Activated B cell treated with CpG ODN at 0.5 μM for 24 hours (primary cell): ENCODE measurements at regions not wholly inside any gene's neighbourhood (a gene's known extent, or its start where the extent isn't known, plus 50 kb on each side); places are given as distances from the start of the nearest gene placed in this dataset.

Experiments used
- ATAC-seq: fragments of 200-7000 bp; cut with Tn5 transposase; one replicate; pipeline ENCODE4 v1.10.0; 2021; ENCODE audit warnings: low read depth, mild to moderate bottlenecking, moderate library complexity
- CTCF ChIA-PET: fragments of 350-600 bp; sonication (Branson Sonifier 250); formaldehyde crosslinking; loops from one replicate; lab custom pipeline; 2021; ENCODE audit warnings: antibody characterized with exemption; lab: Charles Lee
- POLR2A ChIA-PET: fragments of 350-600 bp; sonication (Branson Sonifier 250); formaldehyde crosslinking; loops from one replicate; lab custom pipeline; 2021; ENCODE audit warnings: antibody characterized with exemption; lab: Charles Lee
- DNase-seq: peaks from one replicate; pipeline ENCODE4 v3.0.0; 2022
- H3K27ac Mint-ChIP-seq: one replicate; pipeline ENCODE4 v1.8.0; 2020; ENCODE audit warnings: mixed read lengths
- H3K27me3 Mint-ChIP-seq: one replicate; pipeline ENCODE4 v1.8.0; 2021; ENCODE audit warnings: mixed read lengths
- H3K36me3 Mint-ChIP-seq: one replicate; pipeline ENCODE4 v1.8.0; 2021; ENCODE audit warnings: low read depth, mixed read lengths
- H3K4me1 Mint-ChIP-seq: one replicate; pipeline ENCODE4 v1.8.0; 2021; ENCODE audit warnings: mixed read lengths
- H3K4me3 Mint-ChIP-seq: one replicate; pipeline ENCODE4 v1.8.0; 2020; ENCODE audit warnings: mild to moderate bottlenecking, mixed read lengths
- H3K9me3 Mint-ChIP-seq: one replicate; pipeline ENCODE4 v1.8.0; 2020; ENCODE audit warnings: mixed read lengths
- intact Hi-C: fragments of 100-400 bp; cut with micrococcal nuclease; formaldehyde crosslinking; loops from one replicate; pipeline ENCODE4 v1.15.1; 2024
- TF ChIP-seq, protein P1 (sequence below): fragments of 200-600 bp; IDR thresholded peaks from one replicate; pipeline ENCODE4 v1.8.0; 2022; ENCODE audit warnings: antibody characterized with exemption, mild to moderate bottlenecking

DNA sequence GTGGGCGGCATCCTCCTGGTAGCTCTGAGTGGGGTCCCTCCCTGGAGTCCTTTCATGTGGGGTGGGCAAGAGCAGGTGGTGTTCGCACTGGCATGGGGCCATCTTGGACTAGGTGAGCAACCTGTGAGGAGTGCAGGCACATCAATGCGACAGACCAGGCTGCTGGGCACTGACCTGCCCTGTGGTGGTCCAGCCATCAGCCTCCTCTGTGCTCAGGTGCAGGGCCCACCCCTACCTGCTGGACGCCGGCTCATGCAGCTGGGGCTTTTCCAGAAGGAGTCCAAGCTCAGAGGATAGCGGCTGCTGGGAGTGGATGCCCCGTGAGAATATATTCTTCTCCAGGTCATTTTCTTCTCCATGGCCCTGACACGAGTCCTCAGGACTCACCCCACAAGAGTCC is 424.4 kb downstream of the GLRX3 start:
- POLR2A ChIA-PET = no interaction called here
- no peaks in the 10 kb centered on the region for H3K27me3 Mint-ChIP-seq

GRCh38 chr10:130561681-130562080 is 425.5 kb downstream of the GLRX3 start:
- Mint-ChIP-seq H3K4me3 (no peak overlapping the region), H3K9me3 (peaks cover 3% of the 10 kb centered on the region), H3K36me3 (no peaks in the 10 kb centered on the region), H3K4me1 (no peaks in the 10 kb centered on the region), H3K27me3 (no peaks in the 10 kb centered on the region), H3K27ac (no peak overlapping the region)
- DNase-seq (no peak), ATAC-seq (no peak)
- POLR2A ChIA-PET = no interaction called here
- CTCF ChIA-PET = no interaction called here
- TF ChIP-seq, protein P1, sequence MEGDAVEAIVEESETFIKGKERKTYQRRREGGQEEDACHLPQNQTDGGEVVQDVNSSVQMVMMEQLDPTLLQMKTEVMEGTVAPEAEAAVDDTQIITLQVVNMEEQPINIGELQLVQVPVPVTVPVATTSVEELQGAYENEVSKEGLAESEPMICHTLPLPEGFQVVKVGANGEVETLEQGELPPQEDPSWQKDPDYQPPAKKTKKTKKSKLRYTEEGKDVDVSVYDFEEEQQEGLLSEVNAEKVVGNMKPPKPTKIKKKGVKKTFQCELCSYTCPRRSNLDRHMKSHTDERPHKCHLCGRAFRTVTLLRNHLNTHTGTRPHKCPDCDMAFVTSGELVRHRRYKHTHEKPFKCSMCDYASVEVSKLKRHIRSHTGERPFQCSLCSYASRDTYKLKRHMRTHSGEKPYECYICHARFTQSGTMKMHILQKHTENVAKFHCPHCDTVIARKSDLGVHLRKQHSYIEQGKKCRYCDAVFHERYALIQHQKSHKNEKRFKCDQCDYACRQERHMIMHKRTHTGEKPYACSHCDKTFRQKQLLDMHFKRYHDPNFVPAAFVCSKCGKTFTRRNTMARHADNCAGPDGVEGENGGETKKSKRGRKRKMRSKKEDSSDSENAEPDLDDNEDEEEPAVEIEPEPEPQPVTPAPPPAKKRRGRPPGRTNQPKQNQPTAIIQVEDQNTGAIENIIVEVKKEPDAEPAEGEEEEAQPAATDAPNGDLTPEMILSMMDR = no peak
- intact Hi-C loops = no loop called here

More for the DNA sequence above, 424.4 kb downstream of the GLRX3 start:
- ATAC-seq = no peak
- Mint-ChIP-seq H3K4me1 (no peaks in the 10 kb centered on the region), H3K27ac (no peak overlapping the region), H3K9me3 (peaks cover 3% of the 10 kb centered on the region), H3K4me3 (no peak overlapping the region), H3K36me3 (no peaks in the 10 kb centered on the region)
- DNase-seq = no peak
- TF ChIP-seq, protein P1 = no peak
- intact Hi-C loops = no loop called here
- CTCF ChIA-PET = no interaction called here

GRCh38 chr10:130567011-130567410 is 430.8 kb downstream of the GLRX3 start:
- CTCF ChIA-PET = no interaction called here

DNA sequence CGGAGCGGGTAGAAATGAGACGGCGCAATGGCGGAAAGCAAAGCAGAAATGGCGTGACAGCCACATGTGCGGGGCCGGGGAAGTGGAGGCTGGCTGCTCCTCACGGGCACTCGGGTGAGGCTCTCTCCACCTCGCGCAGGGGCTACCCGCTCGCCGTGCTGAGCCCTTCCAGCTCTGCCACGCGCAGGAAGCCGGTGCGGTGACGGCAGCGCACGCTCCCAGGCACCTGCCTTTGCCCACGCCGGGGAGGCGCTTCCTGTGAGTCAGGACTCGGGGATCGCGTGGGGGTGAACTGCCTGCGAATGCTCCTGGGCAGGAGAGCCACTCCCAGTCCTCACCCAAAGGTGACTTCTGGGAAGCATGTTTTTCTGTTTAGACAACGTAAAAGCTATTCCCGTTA is 431.2 kb downstream of the GLRX3 start:
- Mint-ChIP-seq H3K27ac (no peak overlapping the region), H3K27me3 (no peaks in the 10 kb centered on the region), H3K36me3 (no peaks in the 10 kb centered on the region), H3K4me3 (no peak overlapping the region), H3K9me3 (no peaks in the 10 kb centered on the region), H3K4me1 (no peaks in the 10 kb centered on the region)
- ChIA-PET POLR2A (no interaction called here), CTCF (no interaction called here)
- intact Hi-C loops = no loop called here
- DNase-seq = no peak
- no peak for ATAC-seq
- TF ChIP-seq, protein P1 = no peak

More at GRCh38 chr10:130567011-130567410, 430.8 kb downstream of the GLRX3 start:
- intact Hi-C loops = no loop called here
- H3K4me3 Mint-ChIP-seq = no peak overlapping the region
- TF ChIP-seq, protein P1 = no peak
- ATAC-seq = no peak
- H3K4me1 Mint-ChIP-seq = no peaks in the 10 kb centered on the region
- no peaks in the 10 kb centered on the region for H3K9me3 Mint-ChIP-seq
- DNase-seq = no peak
- H3K27ac Mint-ChIP-seq = no peak overlapping the region
- POLR2A ChIA-PET = no interaction called here
- no peaks in the 10 kb centered on the region for H3K27me3 Mint-ChIP-seq
- H3K36me3 Mint-ChIP-seq = no peaks in the 10 kb centered on the region

- H3K4me3 Mint-ChIP-seq = no peak overlapping the region
- intact Hi-C loops = no loop called here
- H3K27ac Mint-ChIP-seq = no peak overlapping the region
- CTCF ChIA-PET = no interaction called here
- H3K27me3 Mint-ChIP-seq = no peaks in the 10 kb centered on the region
- no peaks in the 10 kb centered on the region for H3K36me3 Mint-ChIP-seq
- DNase-seq = no peak
- no peaks in the 10 kb centered on the region for H3K9me3 Mint-ChIP-seq
- no peaks in the 10 kb centered on the region for H3K4me1 Mint-ChIP-seq
- POLR2A ChIA-PET = no interaction called here
- TF ChIP-seq, protein P1 = no peak
- ATAC-seq = no peak
These were observed 432.1 kb downstream of the GLRX3 start for GRCh38 chr10:130568246-130568645.
